NCI-H2081 (cell line): ENCODE measurements at regions not wholly inside any gene's neighbourhood (a gene's known extent, or its start where the extent isn't known, plus 50 kb on each side); places are given as distances from the start of the nearest gene placed in this dataset.

Source experiments
- DNase-seq, 2 experiments: peaks; one replicate each; lab custom pipeline; 2025; lab: John Stamatoyannopoulos, UW

DNA sequence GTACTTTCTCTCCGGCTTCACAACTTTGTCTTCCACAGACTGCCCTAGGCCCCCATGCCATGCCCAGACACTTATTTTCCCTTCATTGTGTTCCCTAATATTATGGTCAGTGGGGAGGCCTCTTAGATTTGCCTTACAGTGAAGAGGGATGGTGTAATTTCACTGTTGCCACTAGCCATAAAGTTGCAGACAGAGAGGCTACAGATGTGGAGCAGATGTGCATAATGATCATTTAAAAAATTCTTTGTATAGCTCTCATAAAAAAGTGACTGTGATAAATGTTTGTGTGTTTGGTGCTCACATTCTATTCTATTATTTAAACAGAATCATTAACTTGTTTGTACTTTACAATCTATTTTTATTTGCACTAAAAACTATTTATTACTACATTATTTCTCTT lies 67.5 kb upstream of the FN1 start:
- DNase-seq: no peak

DNA sequence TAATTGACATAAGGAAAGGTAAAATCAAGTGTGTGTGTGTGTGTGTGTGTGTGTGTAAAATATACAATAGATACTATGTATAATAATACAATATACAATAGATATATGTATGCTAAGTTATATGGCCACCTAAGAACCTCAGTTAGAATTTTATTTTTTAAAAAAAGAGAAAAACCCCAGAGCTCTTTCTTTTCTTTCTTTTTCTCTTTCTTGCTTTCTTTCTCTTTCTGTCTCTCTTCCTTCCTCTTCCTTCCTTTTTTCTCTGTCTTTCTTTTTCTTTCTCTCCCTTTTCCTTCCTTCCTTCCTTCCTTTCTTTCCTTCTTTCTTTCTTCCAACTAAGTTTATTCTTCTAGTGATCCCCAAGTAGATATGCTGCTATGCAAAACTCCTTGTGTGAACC lies 64.6 kb upstream of the FN1 start:
- no peak for DNase-seq

DNA sequence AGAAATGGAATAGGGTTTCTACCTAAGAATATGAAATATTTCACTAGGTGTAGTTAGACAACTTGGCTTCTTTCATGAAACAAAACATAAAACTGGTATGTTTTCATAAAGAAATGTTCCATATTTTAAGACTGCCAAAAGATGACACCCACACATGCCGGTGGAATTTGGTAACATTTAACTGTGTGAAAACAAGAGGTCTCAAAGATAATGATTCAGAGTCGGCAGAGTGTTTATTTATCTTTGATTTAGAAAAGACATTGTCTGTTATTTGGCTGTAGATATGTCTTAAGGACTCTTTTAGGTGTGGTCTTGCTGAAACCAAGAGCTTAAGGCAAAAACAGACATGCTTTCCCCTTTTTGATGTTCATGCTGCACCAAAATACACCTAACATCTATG lies 63.5 kb upstream of the FN1 start:
- no peak for DNase-seq

DNA sequence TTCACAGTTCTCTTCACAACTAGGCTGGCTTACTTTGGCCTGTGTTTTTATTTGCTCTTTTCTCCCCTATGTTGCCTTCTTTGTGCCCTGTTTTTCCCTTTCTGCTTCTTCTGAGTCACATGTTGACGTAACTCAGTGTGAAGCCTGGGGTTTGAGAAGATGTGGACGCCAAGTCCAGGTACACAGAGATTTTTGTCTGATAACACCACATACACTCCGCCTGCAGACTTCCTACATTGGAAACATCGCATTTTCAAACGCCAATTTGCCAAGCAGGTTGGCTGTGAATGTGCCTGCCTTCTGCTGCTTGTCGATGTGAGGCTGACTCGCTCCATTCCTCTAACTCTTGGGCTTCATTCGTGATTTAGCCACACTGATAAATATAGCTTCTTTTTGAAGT lies 62.6 kb upstream of the FN1 start:
- peak in 1 of 2 experiments; percentile 11 for DNase-seq

DNA sequence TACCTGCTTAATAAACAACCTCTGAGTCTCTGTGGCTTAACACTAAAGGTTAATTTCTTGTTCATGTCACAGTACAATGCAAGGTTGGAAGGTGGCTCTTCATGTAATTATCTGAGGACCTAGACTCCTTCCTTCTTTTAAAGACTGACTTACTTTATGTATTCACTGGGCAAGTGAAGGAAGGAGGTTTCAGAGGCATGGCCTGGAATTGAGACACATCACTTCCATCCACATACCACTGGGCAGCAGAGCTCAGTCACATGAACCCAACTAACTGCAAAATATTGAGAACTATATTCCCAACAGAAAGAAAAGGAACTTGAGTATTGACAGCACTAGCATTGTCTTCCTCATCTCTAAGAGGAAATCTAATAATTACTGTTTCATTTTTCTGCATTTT lies 57.5 kb upstream of the FN1 start:
- DNase-seq: no peak

DNA sequence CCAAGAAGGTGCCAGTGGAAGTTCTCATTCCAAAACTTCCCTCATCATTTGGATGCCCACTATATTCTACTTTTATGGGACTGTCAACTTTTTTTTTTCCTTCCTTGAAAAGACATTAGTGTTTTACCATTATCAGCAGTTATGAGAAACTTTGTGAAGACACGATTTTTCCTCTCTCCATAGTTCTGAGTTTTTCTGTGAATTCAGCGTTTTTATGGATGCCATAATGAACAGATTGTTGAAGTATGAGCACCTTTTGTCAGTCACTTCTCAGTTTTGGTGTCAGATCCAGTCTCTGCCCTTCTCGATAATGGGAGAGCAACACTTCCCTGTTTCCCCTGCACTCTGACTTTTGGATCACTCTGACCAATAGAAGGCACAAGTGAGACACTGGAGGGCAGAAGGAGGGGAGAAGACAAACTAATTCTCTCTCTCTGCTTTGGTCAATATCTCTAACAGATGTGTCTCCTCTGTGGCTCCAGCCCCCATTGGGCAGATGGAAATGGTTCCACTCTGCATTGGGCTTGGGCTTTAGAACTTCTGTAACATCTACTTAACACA lies 53.5 kb upstream of the FN1 start:
- no peak for DNase-seq

DNA sequence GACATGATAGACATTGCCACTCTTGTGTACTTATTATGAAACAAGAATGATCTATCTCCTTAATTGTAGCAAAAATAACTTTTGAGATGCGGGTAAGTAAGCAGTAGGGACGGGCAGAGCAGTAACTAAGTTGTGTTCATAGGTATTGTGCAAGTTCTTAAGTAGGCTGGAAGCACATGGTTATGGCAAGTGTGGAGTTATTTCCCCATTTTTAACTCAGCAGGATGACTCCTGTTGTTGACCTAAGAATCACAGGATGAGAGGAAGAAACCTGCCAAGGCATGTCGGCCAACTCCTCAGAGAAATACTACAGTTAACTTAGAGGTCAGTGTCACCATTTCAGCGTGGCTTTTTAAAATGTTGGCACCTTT lies 51.1 kb upstream of the FN1 start:
- no peak for DNase-seq

DNA sequence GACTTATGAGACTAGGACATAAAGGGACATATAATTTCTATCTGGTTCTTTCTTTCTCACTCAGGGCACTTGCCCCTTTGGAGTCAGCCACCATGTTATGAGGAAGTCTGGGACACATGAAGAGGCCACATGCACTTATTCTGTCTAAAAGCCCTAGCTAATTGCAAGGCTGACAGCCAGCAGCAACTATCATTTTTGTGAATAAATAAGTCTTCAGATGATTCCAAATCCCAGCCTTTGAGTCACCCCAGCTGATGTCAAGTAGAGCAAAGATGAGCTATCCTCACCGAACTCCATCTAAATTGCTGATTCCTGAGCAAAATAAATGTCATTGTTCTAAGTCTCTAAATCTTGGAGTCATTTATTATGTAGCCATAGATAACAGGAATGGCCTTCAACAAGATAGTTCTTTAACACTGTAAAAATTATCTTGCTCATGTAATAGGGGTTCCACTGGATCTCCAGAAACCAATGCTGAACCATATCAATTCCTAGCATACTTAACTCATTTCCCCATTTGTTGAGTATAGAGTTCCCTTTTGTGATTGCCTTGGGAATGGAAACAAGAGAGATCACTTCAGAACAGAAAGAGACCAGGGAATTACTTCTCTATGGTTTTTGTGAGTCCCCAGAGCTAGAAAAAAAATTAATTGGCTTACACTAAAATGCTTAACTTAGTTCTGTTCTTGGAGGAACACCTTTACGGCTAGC lies 50.6 kb upstream of the FN1 start:
- DNase-seq: no peak
